HG03060 (cell line): ENCODE measurements at regions not wholly inside any gene's neighbourhood (a gene's known extent, or its start where the extent isn't known, plus 50 kb on each side); places are given as distances from the start of the nearest gene placed in this dataset.
"Not testable (repeated sequence)": the region's sequence is repeated elsewhere in the genome, so short reads cannot be mapped to it uniquely, and the experiment has no call there.

Experiments
- ATAC-seq: cut with Tn5 transposase; IDR thresholded peaks from one replicate; pipeline ENCODE4 v1.9.1; 2021; ENCODE audit warnings: low read depth, moderate number of reproducible peaks; ENCODE audit not compliant: unreplicated experiment

- no peak for ATAC-seq
Measured at GRCh38 chr5:33129309-33129708, 311.5 kb upstream of the TARS1 start.

- ATAC-seq: no peak
Measured at GRCh38 chr5:33136785-33137184, 304.0 kb upstream of the TARS1 start.

- ATAC-seq: not testable (repeated sequence)
Measured at GRCh38 chr5:33138145-33138544, 302.6 kb upstream of the TARS1 start.

GRCh38 chr5:33143405-33144123, 297.2 kb upstream of the TARS1 start:
- no peak for ATAC-seq

- ATAC-seq: no peak
Measured at GRCh38 chr5:33146881-33147280, 293.9 kb upstream of the TARS1 start.

GRCh38 chr5:33148076-33148513, 292.7 kb upstream of the TARS1 start:
- ATAC-seq: no peak

GRCh38 chr5:33153372-33153771, 287.4 kb upstream of the TARS1 start:
- ATAC-seq: no peak

GRCh38 chr5:33153831-33154230, 286.9 kb upstream of the TARS1 start:
- ATAC-seq: no peak

- no peak for ATAC-seq
Measured at GRCh38 chr5:33160871-33161270, 279.9 kb upstream of the TARS1 start.

- no peak for ATAC-seq
Measured at GRCh38 chr5:33161421-33161820, 279.3 kb upstream of the TARS1 start.

- ATAC-seq: no peak
Measured at GRCh38 chr5:33162057-33162456, 278.7 kb upstream of the TARS1 start.

GRCh38 chr5:33166522-33166921, 274.2 kb upstream of the TARS1 start:
- ATAC-seq: no peak

- ATAC-seq: no peak
Measured at GRCh38 chr5:33166948-33167347, 273.8 kb upstream of the TARS1 start.

- ATAC-seq: no peak
Measured at GRCh38 chr5:33167541-33167940, 273.2 kb upstream of the TARS1 start.

GRCh38 chr5:33170411-33170810, 270.4 kb upstream of the TARS1 start:
- ATAC-seq: no peak

GRCh38 chr5:33174383-33174782, 266.4 kb upstream of the TARS1 start:
- no peak for ATAC-seq

GRCh38 chr5:33179301-33179700, 261.5 kb upstream of the TARS1 start:
- no peak for ATAC-seq

GRCh38 chr5:33180900-33181299, 259.9 kb upstream of the TARS1 start:
- no peak for ATAC-seq

GRCh38 chr5:33182986-33183385, 257.8 kb upstream of the TARS1 start:
- ATAC-seq: no peak

GRCh38 chr5:33184367-33184766, 256.4 kb upstream of the TARS1 start:
- ATAC-seq: no peak

- ATAC-seq: no peak
Measured at GRCh38 chr5:33188089-33188488, 252.7 kb upstream of the TARS1 start.

- no peak for ATAC-seq
Measured at GRCh38 chr5:33194914-33195313, 245.9 kb upstream of the TARS1 start.
